HEK293T (cell line): ENCODE measurements at regions not wholly inside any gene's neighbourhood (a gene's known extent, or its start where the extent isn't known, plus 50 kb on each side); places are given as distances from the start of the nearest gene placed in this dataset.

Source experiments
- ARNT ChIP-seq: fragments of 450-650 bp; IDR thresholded peaks from 2 replicates; pipeline ENCODE4 v1.6.1; 2017; ENCODE audit warnings: mild to moderate bottlenecking
- BHLHE40 ChIP-seq: fragments of 450-650 bp; IDR thresholded peaks from 2 replicates; pipeline ENCODE4 v1.6.1; 2016; ENCODE audit warnings: mild to moderate bottlenecking, moderate library complexity, borderline replicate concordance
- ELF4 ChIP-seq: fragments of 450-650 bp; IDR thresholded peaks from 2 replicates; pipeline ENCODE4 v1.6.1; 2017; ENCODE audit warnings: antibody characterized with exemption
- FOXA1 ChIP-seq: fragments of 450-650 bp; IDR thresholded peaks from 2 replicates; pipeline ENCODE4 v1.6.1; 2016; ENCODE audit warnings: mild to moderate bottlenecking
- FOXK2 ChIP-seq: fragments of 450-650 bp; IDR thresholded peaks from 2 replicates; pipeline ENCODE4 v1.6.1; 2016; ENCODE audit warnings: mild to moderate bottlenecking
- FOXM1 ChIP-seq: fragments of 450-650 bp; IDR thresholded peaks from 2 replicates; pipeline ENCODE4 v1.6.1; 2017; ENCODE audit warnings: mild to moderate bottlenecking, borderline replicate concordance
- HDGF ChIP-seq: fragments of 450-650 bp; IDR thresholded peaks from 2 replicates; pipeline ENCODE4 v1.6.1; 2017; ENCODE audit warnings: antibody characterized with exemption, borderline replicate concordance
- L3MBTL2 ChIP-seq: fragments of 450-650 bp; conservative IDR thresholded peaks from 2 replicates; pipeline ENCODE4 v1.6.1; 2016; ENCODE audit warnings: mild to moderate bottlenecking
- LEF1 ChIP-seq: fragments of 450-650 bp; IDR thresholded peaks from 2 replicates; pipeline ENCODE4 v1.6.1; 2017; ENCODE audit warnings: mild to moderate bottlenecking, borderline replicate concordance
- NFRKB ChIP-seq: fragments of 450-650 bp; IDR thresholded peaks from 2 replicates; pipeline ENCODE4 v1.6.1; 2016; ENCODE audit warnings: mild to moderate bottlenecking, moderate library complexity
- ZNF384 ChIP-seq: fragments of 450-650 bp; IDR thresholded peaks from 2 replicates; pipeline ENCODE4 v1.6.1; 2016
- TF ChIP-seq, protein P1 (sequence below): fragments of 450-650 bp; IDR thresholded peaks from 2 replicates; pipeline ENCODE4 v1.6.1; 2016

GRCh38 chrX:9253211-9253610 is 211.6 kb upstream of the TBL1X start:
- TF ChIP-seq NFRKB (no peak), ARNT (no peak), ZNF384 (no peak), FOXM1 (no peak), FOXA1 (no peak), ELF4 (no peak), L3MBTL2 (no peak), BHLHE40 (no peak), HDGF (no peak), FOXK2 (no peak), LEF1 (no peak)
- TF ChIP-seq, protein P1, sequence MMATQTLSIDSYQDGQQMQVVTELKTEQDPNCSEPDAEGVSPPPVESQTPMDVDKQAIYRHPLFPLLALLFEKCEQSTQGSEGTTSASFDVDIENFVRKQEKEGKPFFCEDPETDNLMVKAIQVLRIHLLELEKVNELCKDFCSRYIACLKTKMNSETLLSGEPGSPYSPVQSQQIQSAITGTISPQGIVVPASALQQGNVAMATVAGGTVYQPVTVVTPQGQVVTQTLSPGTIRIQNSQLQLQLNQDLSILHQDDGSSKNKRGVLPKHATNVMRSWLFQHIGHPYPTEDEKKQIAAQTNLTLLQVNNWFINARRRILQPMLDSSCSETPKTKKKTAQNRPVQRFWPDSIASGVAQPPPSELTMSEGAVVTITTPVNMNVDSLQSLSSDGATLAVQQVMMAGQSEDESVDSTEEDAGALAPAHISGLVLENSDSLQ = no peak
